GM12872 (cell line): ENCODE measurements at regions not wholly inside any gene's neighbourhood (a gene's known extent, or its start where the extent isn't known, plus 50 kb on each side); places are given as distances from the start of the nearest gene placed in this dataset.

Source experiments
- CTCF ChIP-seq: IDR thresholded peaks from 3 replicates; pipeline ENCODE4 v1.5.1; 2011; ENCODE audit warnings: low read depth, mild to moderate bottlenecking, low read length, moderate library complexity; ENCODE audit not compliant: insufficient read depth

- TF ChIP-seq CTCF: no peak
These were observed 52.4 kb upstream of the ARHGAP28 start for GRCh38 chr18:6677086-6677485.

- TF ChIP-seq CTCF: no peak
These were observed 50.3 kb upstream of the ARHGAP28 start for GRCh38 chr18:6679201-6679600.
